DOHH2 (cell line): ENCODE measurements at regions not wholly inside any gene's neighbourhood (a gene's known extent, or its start where the extent isn't known, plus 50 kb on each side); places are given as distances from the start of the nearest gene placed in this dataset.

Experiments
- EZH2phosphoT487 ChIP-seq: fragments of 200-600 bp; sonication (generic); IDR thresholded peaks from 2 replicates; pipeline ENCODE4 v1.6.1; 2017; ENCODE audit warnings: borderline replicate concordance, mild to moderate bottlenecking, antibody characterized with exemption, low read length, moderate library complexity, mixed read lengths
- TF ChIP-seq, protein P1 (sequence below): fragments of 200-600 bp; sonication (generic); IDR thresholded peaks from one replicate; pipeline ENCODE4 v1.5.1; 2014; ENCODE audit warnings: antibody characterized with exemption, mild to moderate bottlenecking, low read depth, low read length; ENCODE audit not compliant: poor library complexity, severe bottlenecking

DNA sequence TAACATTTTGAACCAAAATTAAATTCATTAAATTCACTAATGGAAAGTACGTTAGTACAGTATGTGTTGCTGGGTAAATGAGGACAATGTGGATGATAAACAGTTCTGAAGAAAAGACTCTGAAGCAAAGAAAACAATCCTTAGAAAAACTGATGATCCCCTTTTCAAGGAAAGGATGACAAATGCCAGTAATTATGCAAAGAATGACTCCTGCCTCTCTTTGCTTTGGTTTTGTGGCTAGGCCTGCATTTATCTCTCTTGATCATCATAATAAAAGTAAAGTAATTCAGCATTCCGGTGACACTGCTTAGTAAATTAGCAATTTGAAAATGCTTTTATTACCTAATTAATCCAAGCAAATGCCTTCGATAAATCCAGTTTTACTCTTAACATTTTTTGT is 652.2 kb upstream of the DIPK2B start:
- TF ChIP-seq, protein P1, sequence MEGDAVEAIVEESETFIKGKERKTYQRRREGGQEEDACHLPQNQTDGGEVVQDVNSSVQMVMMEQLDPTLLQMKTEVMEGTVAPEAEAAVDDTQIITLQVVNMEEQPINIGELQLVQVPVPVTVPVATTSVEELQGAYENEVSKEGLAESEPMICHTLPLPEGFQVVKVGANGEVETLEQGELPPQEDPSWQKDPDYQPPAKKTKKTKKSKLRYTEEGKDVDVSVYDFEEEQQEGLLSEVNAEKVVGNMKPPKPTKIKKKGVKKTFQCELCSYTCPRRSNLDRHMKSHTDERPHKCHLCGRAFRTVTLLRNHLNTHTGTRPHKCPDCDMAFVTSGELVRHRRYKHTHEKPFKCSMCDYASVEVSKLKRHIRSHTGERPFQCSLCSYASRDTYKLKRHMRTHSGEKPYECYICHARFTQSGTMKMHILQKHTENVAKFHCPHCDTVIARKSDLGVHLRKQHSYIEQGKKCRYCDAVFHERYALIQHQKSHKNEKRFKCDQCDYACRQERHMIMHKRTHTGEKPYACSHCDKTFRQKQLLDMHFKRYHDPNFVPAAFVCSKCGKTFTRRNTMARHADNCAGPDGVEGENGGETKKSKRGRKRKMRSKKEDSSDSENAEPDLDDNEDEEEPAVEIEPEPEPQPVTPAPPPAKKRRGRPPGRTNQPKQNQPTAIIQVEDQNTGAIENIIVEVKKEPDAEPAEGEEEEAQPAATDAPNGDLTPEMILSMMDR: no peak
- TF ChIP-seq EZH2phosphoT487: no peak
